GM10248 (cell line): ENCODE measurements at regions not wholly inside any gene's neighbourhood (a gene's known extent, or its start where the extent isn't known, plus 50 kb on each side); places are given as distances from the start of the nearest gene placed in this dataset.

ENCODE experiments used
- CTCF ChIA-PET: fragments of 300-600 bp; sonication (Branson Sonifier 250); formaldehyde crosslinking; extraction: SDS; loops from one replicate; lab custom pipeline; 2021; ENCODE audit warnings: antibody characterized with exemption; lab: Yijun Ruan, JAX
- POLR2A ChIA-PET: fragments of 350-650 bp; sonication (Branson Sonifier 250); formaldehyde crosslinking; extraction: SDS; loops from one replicate; lab custom pipeline; 2020; ENCODE audit warnings: antibody characterized with exemption; lab: Yijun Ruan, JAX
- DNase-seq: peaks from one replicate; pipeline ENCODE4 v3.0.0; 2012; ENCODE audit errors: extremely low spot score
- CTCF ChIP-seq: IDR thresholded peaks from 2 replicates; pipeline ENCODE4 v1.5.1; 2012; ENCODE audit warnings: mild to moderate bottlenecking, low read depth; ENCODE audit errors: extremely low read depth, missing control alignments, control extremely low read depth

GRCh38 chr7:24201226-24201625 lies 82.8 kb upstream of the NPY start:
- TF ChIP-seq CTCF: no peak
- ChIA-PET POLR2A (no interaction called here), CTCF (interaction anchor here (1.3 to 1.8 kb wide), 2 partner anchors 9 to 10 kb away, joined by 3 to 4 read pairs; no protein-coding TSS in a partner anchor)
- no peak for DNase-seq

- no peak for DNase-seq
- ChIA-PET CTCF (no interaction called here), POLR2A (no interaction called here)
- TF ChIP-seq CTCF: no peak
These were observed 71.9 kb upstream of the NPY start for GRCh38 chr7:24212073-24212472.

- TF ChIP-seq CTCF: no peak
- ChIA-PET CTCF (no interaction called here), POLR2A (no interaction called here)
- DNase-seq: no peak
These were observed 70.7 kb upstream of the NPY start for GRCh38 chr7:24213311-24213710.

GRCh38 chr7:24214670-24215069 lies 69.3 kb upstream of the NPY start:
- ChIA-PET CTCF (no interaction called here), POLR2A (no interaction called here)
- no peak for TF ChIP-seq CTCF
- no peak for DNase-seq

GRCh38 chr7:24216576-24217125 lies 67.3 kb upstream of the NPY start:
- POLR2A ChIA-PET: no interaction called here
- CTCF ChIA-PET: interaction anchor here (1.5 kb wide), 1 partner anchor 17 kb away, joined by 4 read pairs; no protein-coding TSS in a partner anchor
- no peak for DNase-seq
- TF ChIP-seq CTCF: no peak

GRCh38 chr7:24221500-24221899 lies 62.5 kb upstream of the NPY start:
- no peak for TF ChIP-seq CTCF
- ChIA-PET CTCF (no interaction called here), POLR2A (no interaction called here)
- DNase-seq: no peak
